Tibial nerve (tissue), 3 donors: ENCODE measurements at regions not wholly inside any gene's neighbourhood (a gene's known extent, or its start where the extent isn't known, plus 50 kb on each side); places are given as distances from the start of the nearest gene placed in this dataset.

Experiments
- CTCF ChIP-seq, 5 experiments: fragments of 200-600 bp in 3 of 5; fragments of 450-650 bp in 2 of 5; sonication (generic) in 3 of 5; IDR thresholded peaks; one replicate each; pipeline ENCODE4 v1.5.1; 2016 to 2019; ENCODE audit warnings: antibody characterized with exemption in 5 of 5, mild to moderate bottlenecking in 3 of 5, moderate library complexity in 2 of 5
- POLR2A ChIP-seq, 2 donors: fragments of 450-650 bp; IDR thresholded peaks; one replicate each; pipeline ENCODE4 v1.6.1; 2017; ENCODE audit warnings: antibody characterized with exemption in 2 of 2, mild to moderate bottlenecking in 2 of 2, moderate library complexity in 2 of 2

GRCh38 chr2:11094021-11094810 lies 61.1 kb upstream of the SLC66A3 start:
- TF ChIP-seq POLR2A (IDR thresholded peaks at IDR 0.05) (no peak), CTCF (IDR thresholded peaks at IDR 0.05) (no peak)
